DOHH2 (cell line): ENCODE measurements at regions not wholly inside any gene's neighbourhood (a gene's known extent, or its start where the extent isn't known, plus 50 kb on each side); places are given as distances from the start of the nearest gene placed in this dataset.

Experiments
- H3F3A ChIP-seq: fragments of 200-600 bp; sonication (generic), shearing (Covaris generic); 2 replicates; pipeline ENCODE4 v1.6.0; 2016; ENCODE audit warnings: antibody characterized with exemption, mild to moderate bottlenecking; ENCODE audit not compliant: control insufficient read depth, insufficient read depth
- H3K27ac ChIP-seq: fragments of 200-600 bp; sonication (generic); 2 replicates; pipeline ENCODE4 v1.5.1; 2014; ENCODE audit warnings: low read depth, mild to moderate bottlenecking, low read length, moderate library complexity
- H3K27me3 ChIP-seq: fragments of 200-600 bp; sonication (generic); 2 replicates; pipeline ENCODE4 v1.6.1; 2014; ENCODE audit warnings: mild to moderate bottlenecking, low read length, mixed read lengths; ENCODE audit not compliant: control insufficient read depth
- H3K36me3 ChIP-seq: fragments of 200-600 bp; sonication (generic); 2 replicates; pipeline ENCODE4 v1.6.1; 2014; ENCODE audit warnings: mild to moderate bottlenecking, low read length, moderate library complexity, mixed read lengths; ENCODE audit not compliant: control insufficient read depth
- H3K4me1 ChIP-seq: fragments of 200-600 bp; sonication (generic); 2 replicates; pipeline ENCODE4 v1.6.1; 2014; ENCODE audit warnings: mild to moderate bottlenecking, low read length, mixed read lengths; ENCODE audit not compliant: control insufficient read depth
- H3K4me2 ChIP-seq: fragments of 200-600 bp; sonication (generic); 2 replicates; pipeline ENCODE4 v1.6.0; 2014; ENCODE audit warnings: mild to moderate bottlenecking, low read length, moderate library complexity
- H3K4me3 ChIP-seq: fragments of 200-600 bp; sonication (generic); 2 replicates; pipeline ENCODE4 v1.5.1; 2014; ENCODE audit warnings: mild to moderate bottlenecking, low read length, mixed read lengths
- H3K79me2 ChIP-seq: fragments of 200-600 bp; sonication (generic); 2 replicates; pipeline ENCODE4 v1.6.1; 2014; ENCODE audit warnings: mild to moderate bottlenecking, low read length, mixed read lengths; ENCODE audit not compliant: control insufficient read depth
- H3K9me2 ChIP-seq: fragments of 200-600 bp; sonication (generic); replicated peaks from 2 replicates; pipeline ENCODE4 v1.6.1; 2014; ENCODE audit warnings: mild to moderate bottlenecking, low read length, mixed read lengths; ENCODE audit not compliant: control insufficient read depth
- H3K9me3 ChIP-seq: fragments of 200-600 bp; sonication (generic); 2 replicates; pipeline ENCODE4 v1.6.1; 2014; ENCODE audit warnings: antibody characterized with exemption, low read length, mixed read lengths; ENCODE audit not compliant: control insufficient read depth, insufficient read depth
- H4K20me1 ChIP-seq: fragments of 200-600 bp; sonication (generic); 2 replicates; pipeline ENCODE4 v1.6.0; 2014; ENCODE audit warnings: low read depth, mild to moderate bottlenecking, antibody characterized with exemption, low read length, moderate library complexity; ENCODE audit not compliant: control insufficient read depth, insufficient read depth
- EZH2phosphoT487 ChIP-seq: fragments of 200-600 bp; sonication (generic); IDR thresholded peaks from 2 replicates; pipeline ENCODE4 v1.6.1; 2017; ENCODE audit warnings: borderline replicate concordance, mild to moderate bottlenecking, antibody characterized with exemption, low read length, moderate library complexity, mixed read lengths
- TF ChIP-seq, protein P1 (sequence below): fragments of 200-600 bp; sonication (generic); IDR thresholded peaks from one replicate; pipeline ENCODE4 v1.5.1; 2014; ENCODE audit warnings: antibody characterized with exemption, mild to moderate bottlenecking, low read depth, low read length; ENCODE audit not compliant: poor library complexity, severe bottlenecking

GRCh38 chr12:77274926-77275325, 209.6 kb upstream of the E2F7 start:
- no peaks in the 10 kb centered on the region for H3K79me2 ChIP-seq
- H3K27ac ChIP-seq = no peak overlapping the region
- H3K9me3 ChIP-seq = no peaks in the 10 kb centered on the region
- no peaks in the 10 kb centered on the region for H3K9me2 ChIP-seq
- no peaks in the 10 kb centered on the region for H4K20me1 ChIP-seq
- no peak overlapping the region for H3K4me3 ChIP-seq
- no peak overlapping the region for H3K4me2 ChIP-seq
- no peak for TF ChIP-seq EZH2phosphoT487
- TF ChIP-seq, protein P1, sequence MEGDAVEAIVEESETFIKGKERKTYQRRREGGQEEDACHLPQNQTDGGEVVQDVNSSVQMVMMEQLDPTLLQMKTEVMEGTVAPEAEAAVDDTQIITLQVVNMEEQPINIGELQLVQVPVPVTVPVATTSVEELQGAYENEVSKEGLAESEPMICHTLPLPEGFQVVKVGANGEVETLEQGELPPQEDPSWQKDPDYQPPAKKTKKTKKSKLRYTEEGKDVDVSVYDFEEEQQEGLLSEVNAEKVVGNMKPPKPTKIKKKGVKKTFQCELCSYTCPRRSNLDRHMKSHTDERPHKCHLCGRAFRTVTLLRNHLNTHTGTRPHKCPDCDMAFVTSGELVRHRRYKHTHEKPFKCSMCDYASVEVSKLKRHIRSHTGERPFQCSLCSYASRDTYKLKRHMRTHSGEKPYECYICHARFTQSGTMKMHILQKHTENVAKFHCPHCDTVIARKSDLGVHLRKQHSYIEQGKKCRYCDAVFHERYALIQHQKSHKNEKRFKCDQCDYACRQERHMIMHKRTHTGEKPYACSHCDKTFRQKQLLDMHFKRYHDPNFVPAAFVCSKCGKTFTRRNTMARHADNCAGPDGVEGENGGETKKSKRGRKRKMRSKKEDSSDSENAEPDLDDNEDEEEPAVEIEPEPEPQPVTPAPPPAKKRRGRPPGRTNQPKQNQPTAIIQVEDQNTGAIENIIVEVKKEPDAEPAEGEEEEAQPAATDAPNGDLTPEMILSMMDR = no peak
- H3K27me3 ChIP-seq = no peaks in the 10 kb centered on the region
- no peaks in the 10 kb centered on the region for H3K4me1 ChIP-seq
- no peaks in the 10 kb centered on the region for H3F3A ChIP-seq
- H3K36me3 ChIP-seq = no peaks in the 10 kb centered on the region

DNA sequence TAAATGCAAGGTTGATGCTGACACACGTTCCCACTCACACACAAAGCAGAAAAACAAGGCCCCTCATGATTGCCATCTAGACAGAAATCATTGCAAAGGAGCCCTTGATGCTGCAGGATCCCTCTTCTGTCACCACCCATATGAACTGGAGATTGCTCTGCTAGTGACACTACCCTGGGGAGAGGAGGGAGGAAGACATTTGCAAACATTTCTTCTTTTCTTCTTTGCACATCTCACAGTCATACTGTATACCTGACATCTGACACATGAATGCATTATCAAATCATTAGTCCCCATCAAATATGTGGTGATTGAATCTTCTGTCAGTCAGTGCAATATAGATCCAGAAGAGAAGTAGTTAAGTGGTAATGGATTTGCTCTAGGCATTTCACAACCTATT, 208.5 kb upstream of the E2F7 start:
- Histone ChIP-seq H3K4me1 (no peaks in the 10 kb centered on the region), H3F3A (no peaks in the 10 kb centered on the region), H3K9me2 (no peaks in the 10 kb centered on the region), H3K4me3 (no peak overlapping the region), H3K27me3 (no peaks in the 10 kb centered on the region), H3K36me3 (no peaks in the 10 kb centered on the region), H3K27ac (no peak overlapping the region), H3K9me3 (no peaks in the 10 kb centered on the region), H4K20me1 (no peaks in the 10 kb centered on the region), H3K79me2 (no peaks in the 10 kb centered on the region), H3K4me2 (no peak overlapping the region)
- TF ChIP-seq EZH2phosphoT487 = no peak
- TF ChIP-seq, protein P1 = no peak

DNA sequence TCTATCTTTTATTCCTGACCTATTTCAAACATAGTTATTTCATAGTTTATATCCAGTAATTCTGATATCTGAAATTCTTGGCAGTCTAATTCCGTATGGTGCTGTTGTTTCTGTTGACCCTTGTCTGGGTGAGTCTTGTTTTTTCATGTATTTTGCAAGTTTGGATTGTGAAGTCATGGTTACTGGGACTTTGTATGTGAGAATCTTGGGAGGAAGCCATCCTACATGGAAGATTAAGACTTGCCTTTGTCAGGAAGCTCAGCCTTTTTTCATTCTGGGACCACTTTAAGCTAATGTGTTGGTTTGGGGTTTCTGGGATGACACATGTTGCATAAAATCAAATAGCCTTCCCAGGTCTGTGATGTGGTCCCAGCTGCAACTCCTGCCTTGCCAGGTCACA, 191.6 kb upstream of the E2F7 start:
- Histone ChIP-seq H3K27me3 (no peaks in the 10 kb centered on the region), H3K9me3 (no peaks in the 10 kb centered on the region), H3K4me1 (no peaks in the 10 kb centered on the region), H3F3A (no peaks in the 10 kb centered on the region), H4K20me1 (no peaks in the 10 kb centered on the region), H3K4me3 (no peak overlapping the region), H3K36me3 (no peaks in the 10 kb centered on the region), H3K9me2 (no peaks in the 10 kb centered on the region), H3K27ac (no peak overlapping the region), H3K4me2 (no peak overlapping the region), H3K79me2 (no peaks in the 10 kb centered on the region)
- no peak for TF ChIP-seq EZH2phosphoT487
- TF ChIP-seq, protein P1 = no peak

DNA sequence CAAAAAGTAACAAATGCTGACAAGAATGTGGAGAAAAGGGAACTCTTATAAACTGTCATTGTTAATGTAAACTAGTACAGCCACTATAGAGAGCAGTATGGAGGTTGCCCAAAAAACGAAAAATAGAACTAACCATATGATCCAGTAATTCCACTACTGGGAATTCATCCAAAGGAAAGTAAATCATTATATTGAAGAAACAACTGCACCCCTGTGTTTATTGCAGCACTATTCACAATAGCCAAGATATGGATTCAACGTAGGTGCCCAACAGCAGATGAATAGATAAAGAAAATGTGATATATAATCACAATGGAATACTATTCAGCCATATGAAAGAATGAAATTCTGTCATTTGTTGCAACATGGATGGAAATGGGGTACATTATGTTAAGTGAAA, 188.0 kb upstream of the E2F7 start:
- Histone ChIP-seq H3K4me2 (no peak overlapping the region), H3K9me3 (no peaks in the 10 kb centered on the region), H3K9me2 (no peaks in the 10 kb centered on the region), H3F3A (no peaks in the 10 kb centered on the region), H3K4me1 (no peaks in the 10 kb centered on the region), H3K27ac (no peak overlapping the region), H3K36me3 (no peaks in the 10 kb centered on the region), H3K79me2 (no peaks in the 10 kb centered on the region), H3K27me3 (no peaks in the 10 kb centered on the region), H4K20me1 (no peaks in the 10 kb centered on the region), H3K4me3 (no peak overlapping the region)
- TF ChIP-seq, protein P1 = no peak
- TF ChIP-seq EZH2phosphoT487 = no peak
